HG02981 (cell line): ENCODE measurements at regions not wholly inside any gene's neighbourhood (a gene's known extent, or its start where the extent isn't known, plus 50 kb on each side); places are given as distances from the start of the nearest gene placed in this dataset.

Experiments
- ATAC-seq: cut with Tn5 transposase; IDR thresholded peaks from one replicate; pipeline ENCODE4 v1.9.1; 2021; ENCODE audit warnings: mild to moderate bottlenecking, moderate library complexity; ENCODE audit not compliant: unreplicated experiment

GRCh38 chr4:124535003-124535402, 177.5 kb downstream of the ANKRD50 start:
- no peak for ATAC-seq

GRCh38 chr4:124536946-124537345, 175.6 kb downstream of the ANKRD50 start:
- ATAC-seq = no peak

GRCh38 chr4:124537971-124538370, 174.6 kb downstream of the ANKRD50 start:
- ATAC-seq = no peak

GRCh38 chr4:124540014-124540413, 172.5 kb downstream of the ANKRD50 start:
- no peak for ATAC-seq

GRCh38 chr4:124541652-124542420, 170.7 kb downstream of the ANKRD50 start:
- ATAC-seq = no peak

GRCh38 chr4:124555959-124556358, 156.6 kb downstream of the ANKRD50 start:
- no peak for ATAC-seq

- ATAC-seq = no peak
These were observed 148.4 kb downstream of the ANKRD50 start for GRCh38 chr4:124564121-124564520.

GRCh38 chr4:124565371-124565770, 147.2 kb downstream of the ANKRD50 start:
- no peak for ATAC-seq

- ATAC-seq = no peak
These were observed 146.5 kb downstream of the ANKRD50 start for GRCh38 chr4:124566030-124566429.

GRCh38 chr4:124573056-124573455, 139.5 kb downstream of the ANKRD50 start:
- no peak for ATAC-seq

- no peak for ATAC-seq
These were observed 132.6 kb downstream of the ANKRD50 start for GRCh38 chr4:124579896-124580295.

GRCh38 chr4:124583797-124584196, 128.7 kb downstream of the ANKRD50 start:
- no peak for ATAC-seq

- ATAC-seq = no peak
These were observed 122.7 kb downstream of the ANKRD50 start for GRCh38 chr4:124589786-124590185.

GRCh38 chr4:124590480-124590879, 122.1 kb downstream of the ANKRD50 start:
- ATAC-seq = no peak

- no peak for ATAC-seq
These were observed 120.9 kb downstream of the ANKRD50 start for GRCh38 chr4:124591637-124592036.

- no peak for ATAC-seq
These were observed 119.0 kb downstream of the ANKRD50 start for GRCh38 chr4:124593494-124593893.

GRCh38 chr4:124594945-124595344, 117.6 kb downstream of the ANKRD50 start:
- ATAC-seq = no peak

- ATAC-seq = no peak
These were observed 115.7 kb downstream of the ANKRD50 start for GRCh38 chr4:124596816-124597215.

GRCh38 chr4:124610211-124610610, 102.3 kb downstream of the ANKRD50 start:
- ATAC-seq = no peak
